ENCODE measurements at regions not wholly inside any gene's neighbourhood (a gene's known extent, or its start where the extent isn't known, plus 50 kb on each side); places are given as distances from the start of the nearest gene placed in this dataset.

- DNase-seq (ENCODE audit: low read depth): no peak
- TF ChIP-seq, protein P1, sequence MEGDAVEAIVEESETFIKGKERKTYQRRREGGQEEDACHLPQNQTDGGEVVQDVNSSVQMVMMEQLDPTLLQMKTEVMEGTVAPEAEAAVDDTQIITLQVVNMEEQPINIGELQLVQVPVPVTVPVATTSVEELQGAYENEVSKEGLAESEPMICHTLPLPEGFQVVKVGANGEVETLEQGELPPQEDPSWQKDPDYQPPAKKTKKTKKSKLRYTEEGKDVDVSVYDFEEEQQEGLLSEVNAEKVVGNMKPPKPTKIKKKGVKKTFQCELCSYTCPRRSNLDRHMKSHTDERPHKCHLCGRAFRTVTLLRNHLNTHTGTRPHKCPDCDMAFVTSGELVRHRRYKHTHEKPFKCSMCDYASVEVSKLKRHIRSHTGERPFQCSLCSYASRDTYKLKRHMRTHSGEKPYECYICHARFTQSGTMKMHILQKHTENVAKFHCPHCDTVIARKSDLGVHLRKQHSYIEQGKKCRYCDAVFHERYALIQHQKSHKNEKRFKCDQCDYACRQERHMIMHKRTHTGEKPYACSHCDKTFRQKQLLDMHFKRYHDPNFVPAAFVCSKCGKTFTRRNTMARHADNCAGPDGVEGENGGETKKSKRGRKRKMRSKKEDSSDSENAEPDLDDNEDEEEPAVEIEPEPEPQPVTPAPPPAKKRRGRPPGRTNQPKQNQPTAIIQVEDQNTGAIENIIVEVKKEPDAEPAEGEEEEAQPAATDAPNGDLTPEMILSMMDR (IDR thresholded peaks at IDR 0.05; ENCODE audit: low read depth, low read length, missing control alignments): no peak
Observed at GRCh38 chr1:232566093-232566492, 63.8 kb downstream of the SIPA1L2 start.

GRCh38 chr1:232562855-232563510 is 67.0 kb downstream of the SIPA1L2 start:
- TF ChIP-seq, protein P1 (IDR thresholded peaks at IDR 0.05; ENCODE audit: low read depth, low read length, missing control alignments): no peak
- no peak overlapping the region for H3K4me3 ChIP-seq (ENCODE audit: low read depth, low read length)
- DNase-seq (ENCODE audit: low read depth): no peak

More at GRCh38 chr1:232566093-232566492, 63.8 kb downstream of the SIPA1L2 start:
- no peak overlapping the region for H3K4me3 ChIP-seq (ENCODE audit: low read depth, low read length)

- TF ChIP-seq, protein P1 (IDR thresholded peaks at IDR 0.05; ENCODE audit: low read depth, low read length, missing control alignments): no peak
Observed at GRCh38 chr1:232561381-232561780, 68.6 kb downstream of the SIPA1L2 start.

GRCh38 chr1:232560940-232561339 is 69.0 kb downstream of the SIPA1L2 start:
- TF ChIP-seq, protein P1 (IDR thresholded peaks at IDR 0.05; ENCODE audit: low read depth, low read length, missing control alignments): no peak
- no peak overlapping the region for H3K4me3 ChIP-seq (ENCODE audit: low read depth, low read length)
- DNase-seq (ENCODE audit: low read depth): no peak

More at GRCh38 chr1:232561381-232561780, 68.6 kb downstream of the SIPA1L2 start:
- no peak for DNase-seq (ENCODE audit: low read depth)
- H3K4me3 ChIP-seq (ENCODE audit: low read depth, low read length): no peak overlapping the region

DNA sequence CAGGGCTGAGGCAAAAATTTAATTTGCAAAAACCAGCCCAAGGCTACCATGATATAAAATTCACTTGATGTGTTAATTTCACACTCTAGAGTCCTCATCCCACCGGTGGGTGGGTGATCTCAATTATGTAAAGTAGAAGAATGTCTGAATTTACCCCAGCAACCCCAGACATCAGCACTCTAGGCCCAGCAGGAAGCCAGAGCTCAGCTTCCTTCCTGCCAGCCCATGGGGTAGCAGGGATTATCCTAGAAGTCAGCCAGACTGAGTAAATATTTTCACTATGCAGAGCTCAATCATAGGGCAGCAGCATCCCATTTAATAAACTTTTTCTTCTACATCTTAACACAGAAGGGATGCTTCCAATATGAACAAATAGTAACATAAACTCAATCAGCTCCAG is 71.0 kb downstream of the SIPA1L2 start:
- no peak for DNase-seq (ENCODE audit: low read depth)
- TF ChIP-seq, protein P1 (IDR thresholded peaks at IDR 0.05; ENCODE audit: low read depth, low read length, missing control alignments): no peak
- H3K4me3 ChIP-seq (ENCODE audit: low read depth, low read length): no peak overlapping the region

DNA sequence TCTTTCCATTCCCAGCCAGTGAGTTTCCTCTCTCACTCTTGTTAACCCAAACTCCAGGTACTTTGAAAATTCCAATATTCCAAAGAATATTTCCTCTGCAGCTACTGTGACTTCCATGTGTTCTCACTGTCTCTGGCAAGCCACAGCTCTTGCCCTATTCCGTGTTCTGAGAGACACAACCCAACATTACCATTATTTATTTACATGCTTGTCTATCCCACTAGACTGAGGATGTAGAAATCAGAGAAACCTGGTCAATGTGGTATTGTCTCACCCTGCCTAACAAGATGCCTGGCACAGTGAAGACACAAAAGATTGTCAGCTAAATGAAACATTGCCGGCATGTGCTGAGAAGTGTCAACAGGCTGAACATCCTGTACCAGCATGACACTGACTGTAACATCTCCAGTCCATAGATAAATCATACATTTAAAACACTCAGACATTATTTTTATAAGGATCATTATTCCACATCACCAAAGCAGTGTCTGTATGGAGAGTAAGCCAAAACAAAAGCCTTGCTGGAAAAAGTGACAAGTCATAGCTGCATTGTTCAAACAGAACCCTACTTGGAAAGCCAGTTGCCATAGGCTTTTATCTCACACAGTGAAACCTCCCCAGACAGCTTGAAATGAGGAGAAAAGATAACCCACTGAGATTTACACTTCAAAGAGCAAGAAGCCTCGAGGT is 72.3 kb downstream of the SIPA1L2 start:
- TF ChIP-seq, protein P1 (IDR thresholded peaks at IDR 0.05; ENCODE audit: low read depth, low read length, missing control alignments): no peak
- no peak for DNase-seq (ENCODE audit: low read depth)
- H3K4me3 ChIP-seq (ENCODE audit: low read depth, low read length): no peak overlapping the region
